ENCODE measurements at regions not wholly inside any gene's neighbourhood (a gene's known extent, or its start where the extent isn't known, plus 50 kb on each side); places are given as distances from the start of the nearest gene placed in this dataset.
A peak's percentile ranks its signal among the peaks of the same experiment; 100 is the strongest.

GRCh38 chr15:93205413-93205812, 116.4 kb upstream of the RGMA start:
- Histone ChIP-seq H3K9me3 (no peaks in the 10 kb centered on the region), H3K27me3 (no peaks in the 10 kb centered on the region), H3K36me3 (no peaks in the 10 kb centered on the region), H3K27ac (no peak overlapping the region), H3K4me1 (peaks cover 22 to 23% of the 10 kb centered on the region in 2 donors), H3K4me3 (no peak overlapping the region)
- TF ChIP-seq CTCF (IDR thresholded peaks at IDR 0.05 in 4 of 5, conservative IDR thresholded peaks at IDR 0.05 in 1 of 5) (no peak), POLR2A (IDR thresholded peaks at IDR 0.05) (no peak)
- intact Hi-C loops (cut with DNase I; ENCODE audit: low total_unique reads) (no loop called here), in situ Hi-C loops (cut with MboI; ENCODE audit: low sequenced_read_pairs in 4 of 4) (no loop called here)
- no peak for DNase-seq
- no peak for ATAC-seq

DNA sequence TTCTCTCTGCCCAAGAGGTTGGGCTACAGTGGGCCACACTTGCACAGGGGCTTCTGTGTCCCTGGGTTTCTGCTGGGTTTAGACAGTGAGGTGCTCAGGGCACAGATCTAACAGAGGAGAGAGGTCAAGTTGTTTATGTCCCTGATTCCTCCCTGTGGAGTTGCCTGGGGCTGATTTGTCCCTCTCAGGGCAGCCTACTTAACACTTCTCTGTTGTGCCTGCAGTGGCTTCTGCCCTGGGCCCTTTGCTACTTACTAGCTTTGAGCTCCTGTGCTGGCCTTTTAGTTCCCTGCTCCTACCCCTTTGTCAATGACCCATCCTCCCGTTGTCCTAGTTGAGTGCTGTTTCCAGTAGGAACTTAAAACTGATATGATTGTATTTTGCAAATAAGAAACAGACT, 114.0 kb upstream of the RGMA start:
- no peak for TF ChIP-seq POLR2A (IDR thresholded peaks at IDR 0.05)
- no peak for TF ChIP-seq CTCF (IDR thresholded peaks at IDR 0.05 in 4 of 5, conservative IDR thresholded peaks at IDR 0.05 in 1 of 5)
- in situ Hi-C loops (cut with MboI; ENCODE audit: low sequenced_read_pairs in 4 of 4) (no loop called here), intact Hi-C loops (cut with DNase I; ENCODE audit: low total_unique reads) (no loop called here)
- H3K27me3 ChIP-seq: no peaks in the 10 kb centered on the region
- H3K27ac ChIP-seq: peak overlapping the region; percentile 65 to 82 (median 78)
- no peak for ATAC-seq
- no peaks in the 10 kb centered on the region for H3K36me3 ChIP-seq
- H3K4me3 ChIP-seq: no peak overlapping the region
- no peaks in the 10 kb centered on the region for H3K9me3 ChIP-seq
- H3K4me1 ChIP-seq: peaks cover 19 to 23% of the 10 kb centered on the region in 2 donors
- DNase-seq: no peak

- intact Hi-C loops (cut with DNase I; ENCODE audit: low total_unique reads): no loop called here
- TF ChIP-seq CTCF (IDR thresholded peaks at IDR 0.05 in 4 of 5, conservative IDR thresholded peaks at IDR 0.05 in 1 of 5) (no peak), POLR2A (IDR thresholded peaks at IDR 0.05) (no peak)
- in situ Hi-C loops (cut with MboI; ENCODE audit: low sequenced_read_pairs in 4 of 4): no loop called here
Observed at GRCh38 chr15:93202405-93202804, 113.4 kb upstream of the RGMA start.

GRCh38 chr15:93201940-93202339, 112.9 kb upstream of the RGMA start:
- intact Hi-C loops (cut with DNase I; ENCODE audit: low total_unique reads): no loop called here
- Histone ChIP-seq H3K27me3 (no peaks in the 10 kb centered on the region), H3K27ac (peak overlapping the region; percentile 65 to 82 (median 78)), H3K4me3 (no peak overlapping the region), H3K9me3 (no peaks in the 10 kb centered on the region), H3K36me3 (no peaks in the 10 kb centered on the region), H3K4me1 (peaks cover 19 to 23% of the 10 kb centered on the region in 2 donors)
- DNase-seq (peak; percentile 33 to 64), ATAC-seq (peak; percentile 88 to 98)
- in situ Hi-C loops (cut with MboI; ENCODE audit: low sequenced_read_pairs in 4 of 4): no loop called here
- TF ChIP-seq POLR2A (IDR thresholded peaks at IDR 0.05) (no peak), CTCF (IDR thresholded peaks at IDR 0.05 in 4 of 5, conservative IDR thresholded peaks at IDR 0.05 in 1 of 5) (no peak)

More at GRCh38 chr15:93202405-93202804, 113.4 kb upstream of the RGMA start:
- Histone ChIP-seq H3K36me3 (no peaks in the 10 kb centered on the region), H3K4me3 (no peak overlapping the region), H3K9me3 (no peaks in the 10 kb centered on the region), H3K27ac (peak overlapping the region; percentile 65 to 82 (median 78)), H3K4me1 (peaks cover 19 to 23% of the 10 kb centered on the region in 2 donors), H3K27me3 (no peaks in the 10 kb centered on the region)
- ATAC-seq: peak; percentile 68 to 73
- no peak for DNase-seq

GRCh38 chr15:93200837-93201226, 111.8 kb upstream of the RGMA start:
- no peaks in the 10 kb centered on the region for H3K9me3 ChIP-seq
- H3K4me1 ChIP-seq: peaks cover 19 to 23% of the 10 kb centered on the region in 2 donors
- ATAC-seq (no peak), DNase-seq (no peak)
- H3K4me3 ChIP-seq: no peak overlapping the region
- in situ Hi-C loops (cut with MboI; ENCODE audit: low sequenced_read_pairs in 4 of 4) (no loop called here), intact Hi-C loops (cut with DNase I; ENCODE audit: low total_unique reads) (no loop called here)
- no peak for TF ChIP-seq CTCF (IDR thresholded peaks at IDR 0.05 in 4 of 5, conservative IDR thresholded peaks at IDR 0.05 in 1 of 5)
- no peak for TF ChIP-seq POLR2A (IDR thresholded peaks at IDR 0.05)
- H3K27me3 ChIP-seq: no peaks in the 10 kb centered on the region
- no peaks in the 10 kb centered on the region for H3K36me3 ChIP-seq
- H3K27ac ChIP-seq: no peak overlapping the region

Measured in gastrocnemius medialis (tissue), 4 donors.